Germinal center (tissue), 1 donor: ENCODE measurements at regions not wholly inside any gene's neighbourhood (a gene's known extent, or its start where the extent isn't known, plus 50 kb on each side); places are given as distances from the start of the nearest gene placed in this dataset.

Experiments
- DNase-seq: peaks from one replicate; pipeline ENCODE4 v3.0.0; 2012; ENCODE audit warnings: mixed read lengths, low spot score

- no peak for DNase-seq
These were observed 124.6 kb upstream of the BCL2L14 start for GRCh38 chr12:11946161-11946560.

GRCh38 chr12:11947213-11947612 lies 123.5 kb upstream of the BCL2L14 start:
- DNase-seq, result no peak

GRCh38 chr12:11949738-11950411 lies 120.9 kb upstream of the BCL2L14 start:
- no peak for DNase-seq

GRCh38 chr12:11951209-11951608 lies 119.5 kb upstream of the BCL2L14 start:
- no peak for DNase-seq

DNA sequence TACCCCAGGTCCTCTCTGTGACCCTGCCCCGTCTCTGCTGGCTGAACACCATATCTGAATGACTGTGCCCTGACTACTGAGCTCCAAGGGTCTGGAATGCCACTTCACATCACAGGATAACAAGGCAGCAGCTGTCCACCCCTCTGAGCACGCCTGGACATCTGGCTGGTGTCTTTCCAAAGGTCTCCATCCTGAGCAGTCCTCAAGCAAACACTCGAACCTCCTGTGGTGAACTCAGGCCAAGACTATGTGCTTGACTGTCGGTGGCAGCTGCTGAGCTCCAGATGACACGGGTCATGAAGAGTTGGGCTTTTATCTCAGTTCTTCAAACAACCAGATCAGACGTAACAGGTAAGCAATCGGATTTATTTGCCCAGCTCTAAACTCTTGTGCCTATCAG lies 117.2 kb upstream of the BCL2L14 start:
- no peak for DNase-seq

- no peak for DNase-seq
These were observed 116.6 kb upstream of the BCL2L14 start for GRCh38 chr12:11954181-11954580.

DNA sequence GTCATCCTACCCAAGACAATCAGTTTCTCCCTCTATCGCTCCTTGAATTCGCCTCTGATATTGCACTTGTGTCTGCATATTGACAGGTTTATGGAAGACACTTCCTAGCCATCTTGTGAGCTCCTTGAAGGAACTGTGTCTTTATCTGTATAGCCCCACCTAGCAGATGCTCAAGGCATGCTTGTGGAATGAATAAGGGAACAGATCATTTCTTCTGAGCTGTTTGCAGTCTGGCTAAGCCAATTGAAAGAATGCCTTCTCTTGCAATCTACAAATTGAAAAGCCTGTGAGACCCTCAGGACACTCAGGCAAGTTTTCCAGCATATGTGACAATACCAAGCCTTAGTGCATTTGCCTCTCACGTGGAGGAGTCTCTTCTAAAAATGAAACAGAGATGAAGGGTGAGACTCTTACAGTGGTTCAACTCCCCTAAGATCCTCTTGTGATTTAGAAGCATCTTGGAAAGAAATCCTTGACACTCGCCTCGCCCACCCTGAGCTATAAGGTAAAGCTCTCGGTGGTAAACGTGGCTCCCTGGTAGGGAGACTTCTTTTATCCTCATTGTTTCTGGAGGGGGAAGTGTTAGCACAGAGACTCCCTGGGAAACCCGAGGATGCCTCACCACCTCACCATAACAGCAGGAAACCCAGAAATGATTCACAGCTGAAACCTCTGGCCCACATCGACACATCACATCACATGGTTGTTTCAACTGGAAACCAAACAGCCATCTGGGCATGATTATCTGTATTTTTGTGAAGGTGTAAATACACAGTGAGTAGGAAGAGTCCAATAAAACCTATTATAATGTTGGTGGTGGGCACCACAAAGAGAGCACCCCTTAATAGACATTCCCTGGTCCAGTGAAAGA lies 112.3 kb upstream of the BCL2L14 start:
- no peak for DNase-seq

DNA sequence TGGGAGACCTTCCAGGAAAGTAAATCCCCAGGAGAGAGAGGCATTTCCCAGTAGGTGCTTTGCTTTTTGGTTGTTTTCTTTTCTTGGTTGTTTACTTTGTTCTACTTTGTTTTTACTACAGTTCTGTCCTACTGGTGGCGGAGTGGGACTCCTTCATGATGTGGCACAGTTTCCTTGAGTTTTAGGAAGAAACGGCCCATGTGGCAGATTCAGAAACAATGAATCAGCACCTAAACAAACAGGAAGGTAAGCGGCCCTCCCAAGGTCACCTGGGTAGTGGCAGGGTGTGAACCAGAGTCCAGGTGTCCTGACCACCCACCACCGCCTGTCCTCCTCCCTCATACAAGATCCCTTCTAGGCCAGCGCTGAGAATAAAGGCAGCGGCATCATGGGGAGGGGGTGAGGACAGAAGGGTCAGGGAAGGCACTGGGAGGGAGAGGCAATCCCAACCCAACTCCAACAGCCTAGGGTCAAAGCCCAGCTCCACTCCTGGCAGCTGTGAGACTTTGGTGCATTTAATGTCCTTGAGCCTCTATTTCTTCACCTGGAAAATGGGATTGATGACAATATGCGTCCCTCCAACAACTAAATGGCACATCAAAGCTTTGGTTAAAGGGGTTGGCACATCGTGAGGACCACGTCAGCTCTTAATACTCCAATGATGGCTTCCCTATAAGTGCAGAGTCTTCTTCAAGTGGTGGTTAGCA lies 111.5 kb upstream of the BCL2L14 start:
- no peak for DNase-seq

- DNase-seq, result no peak
These were observed 110.1 kb upstream of the BCL2L14 start for GRCh38 chr12:11960646-11961045.

DNA sequence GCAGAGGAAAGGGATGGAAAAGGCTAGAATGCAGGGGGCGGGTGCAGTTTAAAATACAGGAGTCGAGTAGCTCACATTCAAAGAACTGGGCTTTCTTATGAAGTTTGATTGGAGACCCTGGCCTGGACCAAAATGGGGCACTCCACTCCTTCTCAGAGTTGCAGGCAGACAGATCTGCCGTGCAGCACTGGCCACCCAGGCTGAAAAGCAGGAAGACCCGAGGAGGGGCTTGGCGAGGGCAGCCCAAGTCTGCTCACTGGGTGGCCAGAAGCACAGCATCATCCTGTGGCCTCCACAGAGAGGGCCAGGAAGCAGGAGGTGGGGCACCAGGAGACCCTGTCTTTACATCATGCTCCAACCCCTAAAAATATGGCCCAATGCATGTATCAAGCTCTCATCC lies 109.1 kb upstream of the BCL2L14 start:
- no peak for DNase-seq

- no peak for DNase-seq
These were observed 107.9 kb upstream of the BCL2L14 start for GRCh38 chr12:11962860-11963259.

- no peak for DNase-seq
These were observed 106.8 kb upstream of the BCL2L14 start for GRCh38 chr12:11963841-11964471.

GRCh38 chr12:11965258-11965910 lies 105.4 kb upstream of the BCL2L14 start:
- DNase-seq, result no peak

DNA sequence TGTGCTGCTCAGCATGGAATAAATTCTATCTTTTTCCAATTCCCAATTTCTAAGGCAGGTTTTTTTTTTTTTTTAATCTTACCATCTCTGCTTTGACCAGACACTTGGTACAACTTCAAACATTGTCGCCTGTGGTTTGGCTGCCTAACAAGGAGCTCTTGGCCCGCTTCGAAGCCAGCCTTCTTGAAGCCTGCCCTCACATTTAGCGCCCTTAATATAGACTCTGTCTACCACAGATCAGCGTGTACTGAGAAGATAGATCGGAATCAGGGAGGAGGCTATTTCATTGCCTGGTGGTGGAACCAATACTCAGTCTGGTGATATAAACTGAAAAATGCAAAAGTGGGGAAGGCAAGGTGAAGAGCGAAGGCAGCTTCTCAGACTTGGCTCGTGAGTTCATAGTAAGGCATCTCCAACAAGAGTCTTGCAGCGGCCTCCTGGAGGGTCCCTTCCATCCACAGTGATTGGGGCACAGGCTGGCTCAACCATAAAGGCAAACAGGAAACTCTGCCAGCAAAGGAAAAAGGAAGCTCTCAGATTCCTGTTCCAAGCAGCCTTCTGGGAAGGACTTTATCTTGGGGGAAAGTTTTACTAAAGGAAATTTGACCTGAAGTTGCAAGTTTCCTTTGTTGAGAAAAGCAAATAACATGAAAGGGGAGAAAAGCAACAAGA lies 103.2 kb upstream of the BCL2L14 start:
- DNase-seq, result no peak

- no peak for DNase-seq
These were observed 102.7 kb upstream of the BCL2L14 start for GRCh38 chr12:11968048-11968383.

GRCh38 chr12:11968516-11968915 lies 102.2 kb upstream of the BCL2L14 start:
- no peak for DNase-seq

DNA sequence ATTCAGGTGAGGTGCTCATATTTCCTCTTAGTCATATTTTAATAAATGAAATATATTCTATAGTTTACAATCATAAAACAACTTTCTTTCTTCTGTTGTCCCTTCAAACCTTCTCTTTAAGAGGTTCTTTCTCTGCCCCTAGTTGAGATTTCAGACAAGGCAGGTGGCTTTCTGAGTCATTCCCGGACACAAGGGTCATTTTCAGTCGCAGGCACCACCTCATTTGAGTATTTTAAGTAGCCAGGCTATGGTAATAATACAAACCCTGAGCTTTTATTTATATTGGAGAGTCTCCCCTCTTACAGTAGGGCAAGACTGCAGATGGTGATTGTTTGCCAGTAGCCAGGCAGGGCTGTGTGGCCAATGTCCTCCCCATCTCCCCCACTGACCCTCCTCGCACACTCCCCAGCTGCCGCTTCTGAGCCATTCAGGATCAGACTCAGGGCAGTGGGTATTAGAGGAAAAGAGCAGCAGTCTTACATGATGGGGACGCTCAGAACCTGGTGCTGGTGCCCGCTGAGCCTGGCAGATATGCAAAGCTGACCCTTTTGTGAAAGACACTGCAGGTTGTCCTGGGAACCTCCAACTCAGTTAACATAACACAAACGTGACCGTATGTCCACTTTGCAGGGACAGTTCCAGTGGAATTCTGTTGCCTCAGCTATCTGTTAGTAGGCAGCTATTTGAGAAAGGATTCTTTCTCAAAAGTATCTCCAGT lies 101.1 kb upstream of the BCL2L14 start:
- DNase-seq, result no peak

GRCh38 chr12:11970155-11970520 lies 100.6 kb upstream of the BCL2L14 start:
- DNase-seq, result no peak

DNA sequence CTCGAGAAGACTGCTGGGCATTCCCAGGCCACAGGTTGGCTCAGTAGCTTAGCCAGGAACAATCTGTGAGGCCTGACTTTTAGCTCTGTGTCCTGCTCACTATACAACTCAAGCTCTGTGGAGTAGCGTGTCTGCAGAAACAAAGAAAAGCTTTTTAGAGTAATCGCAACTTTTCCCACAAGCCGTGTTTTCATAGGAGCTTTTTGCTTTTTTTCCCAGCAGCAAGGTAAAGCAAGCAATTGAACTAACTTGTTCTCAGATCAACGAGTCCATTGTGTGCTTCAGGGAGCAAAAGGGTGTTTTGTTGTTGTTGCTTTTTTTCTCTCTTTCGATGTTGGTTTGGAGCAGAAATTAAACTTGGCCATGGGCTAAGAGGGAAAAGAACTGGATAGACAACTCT lies 97.3 kb upstream of the BCL2L14 start:
- no peak for DNase-seq

DNA sequence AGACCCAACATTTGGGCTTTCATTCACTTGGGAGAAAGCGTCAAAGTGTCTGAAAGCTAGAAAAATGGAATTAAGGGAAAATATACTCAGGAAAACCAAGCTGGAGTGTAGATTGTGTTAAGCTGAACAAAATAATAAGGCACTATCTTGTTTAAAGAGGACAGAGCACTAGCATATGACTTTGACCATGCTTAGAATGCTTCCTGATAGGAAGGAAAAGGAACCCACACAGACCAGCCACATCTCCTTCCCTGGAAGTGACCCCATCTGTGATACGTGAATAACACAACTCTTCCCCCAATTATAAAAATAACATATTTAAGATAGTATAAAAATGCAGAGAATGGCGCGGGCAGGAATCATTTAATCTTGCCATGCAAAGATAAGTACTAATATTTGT lies 94.7 kb upstream of the BCL2L14 start:
- DNase-seq, result no peak
